GM18909 (cell line): ENCODE measurements at regions not wholly inside any gene's neighbourhood (a gene's known extent, or its start where the extent isn't known, plus 50 kb on each side); places are given as distances from the start of the nearest gene placed in this dataset.

Source experiments
- ATAC-seq: cut with Tn5 transposase; IDR thresholded peaks from one replicate; pipeline ENCODE4 v1.9.1; 2021; ENCODE audit warnings: mild to moderate bottlenecking; ENCODE audit not compliant: unreplicated experiment, poor library complexity

GRCh38 chr10:128870830-128871597, 596.0 kb upstream of the MGMT start:
- no peak for ATAC-seq

GRCh38 chr10:128871671-128872231, 595.3 kb upstream of the MGMT start:
- no peak for ATAC-seq

- ATAC-seq: no peak
These were observed 593.5 kb upstream of the MGMT start for GRCh38 chr10:128873411-128874054.

GRCh38 chr10:128874331-128874730, 592.7 kb upstream of the MGMT start:
- ATAC-seq: no peak

- no peak for ATAC-seq
These were observed 591.9 kb upstream of the MGMT start for GRCh38 chr10:128875030-128875744.

GRCh38 chr10:128875956-128876736, 590.9 kb upstream of the MGMT start:
- no peak for ATAC-seq

- ATAC-seq: no peak
These were observed 589.9 kb upstream of the MGMT start for GRCh38 chr10:128877141-128877540.

GRCh38 chr10:128877936-128878335, 589.1 kb upstream of the MGMT start:
- ATAC-seq: no peak

GRCh38 chr10:128879030-128879429, 588.0 kb upstream of the MGMT start:
- no peak for ATAC-seq

- no peak for ATAC-seq
These were observed 587.5 kb upstream of the MGMT start for GRCh38 chr10:128879441-128880140.

GRCh38 chr10:128880159-128880725, 586.8 kb upstream of the MGMT start:
- no peak for ATAC-seq

- ATAC-seq: no peak
These were observed 586.0 kb upstream of the MGMT start for GRCh38 chr10:128881086-128881485.

GRCh38 chr10:128883231-128884032, 583.6 kb upstream of the MGMT start:
- ATAC-seq: no peak

- ATAC-seq: no peak
These were observed 583.0 kb upstream of the MGMT start for GRCh38 chr10:128884033-128884425.

GRCh38 chr10:128884496-128885072, 582.5 kb upstream of the MGMT start:
- no peak for ATAC-seq

- ATAC-seq: no peak
These were observed 581.2 kb upstream of the MGMT start for GRCh38 chr10:128885573-128886555.

GRCh38 chr10:128887856-128888255, 579.2 kb upstream of the MGMT start:
- ATAC-seq: no peak
